ENCODE measurements at regions not wholly inside any gene's neighbourhood (a gene's known extent, or its start where the extent isn't known, plus 50 kb on each side); places are given as distances from the start of the nearest gene placed in this dataset.

- no peak for DNase-seq
Observed at GRCh38 chr2:103960129-103960513, 893.8 kb upstream of the POU3F3 start.

- DNase-seq = no peak
Observed at GRCh38 chr2:103960951-103961350, 893.0 kb upstream of the POU3F3 start.

GRCh38 chr2:103961862-103962261, 892.1 kb upstream of the POU3F3 start:
- DNase-seq = no peak

- no peak for DNase-seq
Observed at GRCh38 chr2:103962670-103963069, 891.2 kb upstream of the POU3F3 start.

GRCh38 chr2:103963146-103963725, 890.7 kb upstream of the POU3F3 start:
- DNase-seq = no peak

GRCh38 chr2:103977241-103977640, 876.7 kb upstream of the POU3F3 start:
- DNase-seq = no peak

- no peak for DNase-seq
Observed at GRCh38 chr2:103977668-103978067, 876.2 kb upstream of the POU3F3 start.

- DNase-seq = no peak
Observed at GRCh38 chr2:103980401-103980800, 873.5 kb upstream of the POU3F3 start.

- no peak for DNase-seq
Observed at GRCh38 chr2:103982691-103983090, 871.2 kb upstream of the POU3F3 start.

- no peak for DNase-seq
Observed at GRCh38 chr2:103986001-103986400, 867.9 kb upstream of the POU3F3 start.

- DNase-seq = no peak
Observed at GRCh38 chr2:103991591-103991990, 862.3 kb upstream of the POU3F3 start.

GRCh38 chr2:104004821-104005220, 849.1 kb upstream of the POU3F3 start:
- DNase-seq = no peak

GRCh38 chr2:104016801-104017200, 837.1 kb upstream of the POU3F3 start:
- no peak for DNase-seq

- no peak for DNase-seq
Observed at GRCh38 chr2:104023306-104023705, 830.6 kb upstream of the POU3F3 start.

GRCh38 chr2:104023765-104024164, 830.1 kb upstream of the POU3F3 start:
- DNase-seq = no peak

GRCh38 chr2:104025295-104025694, 828.6 kb upstream of the POU3F3 start:
- DNase-seq = no peak

GRCh38 chr2:104026725-104027124, 827.2 kb upstream of the POU3F3 start:
- DNase-seq = no peak

GRCh38 chr2:104027321-104027720, 826.6 kb upstream of the POU3F3 start:
- DNase-seq = no peak

- peak; percentile 55 for DNase-seq
Observed at GRCh38 chr2:104028061-104028460, 825.9 kb upstream of the POU3F3 start.

GRCh38 chr2:104033399-104033798, 820.5 kb upstream of the POU3F3 start:
- DNase-seq = no peak

- no peak for DNase-seq
Observed at GRCh38 chr2:104040771-104041170, 813.1 kb upstream of the POU3F3 start.

- DNase-seq = no peak
Observed at GRCh38 chr2:104041351-104041750, 812.6 kb upstream of the POU3F3 start.

- DNase-seq = no peak
Observed at GRCh38 chr2:104043864-104044263, 810.1 kb upstream of the POU3F3 start.

- no peak for DNase-seq
Observed at GRCh38 chr2:104045071-104045470, 808.8 kb upstream of the POU3F3 start.

- DNase-seq = no peak
Observed at GRCh38 chr2:104046466-104046865, 807.4 kb upstream of the POU3F3 start.

- DNase-seq = no peak
Observed at GRCh38 chr2:104047516-104047915, 806.4 kb upstream of the POU3F3 start.

All from NCI-H446 treated with DMSO at 0.1 percent for 48 hours (cell line).